GM12865 (cell line): ENCODE measurements at regions not wholly inside any gene's neighbourhood (a gene's known extent, or its start where the extent isn't known, plus 50 kb on each side); places are given as distances from the start of the nearest gene placed in this dataset.
A peak's percentile ranks its signal among the peaks of the same experiment; 100 is the strongest.

Experiments used
- DNase-seq: peaks from one replicate; pipeline ENCODE4 v3.0.0; 2010; ENCODE audit warnings: low read depth
- H3K4me3 ChIP-seq: 2 replicates; pipeline ENCODE4 v1.5.1; 2011; ENCODE audit warnings: mild to moderate bottlenecking, low read depth, low read length, control low read depth
- CTCF ChIP-seq: IDR thresholded peaks from 2 replicates; pipeline ENCODE4 v1.5.1; 2011; ENCODE audit warnings: low read length, control low read depth, low read depth, inconsistent platforms; ENCODE audit not compliant: insufficient read depth; ENCODE audit errors: missing control alignments

GRCh38 chr9:115209601-115210306, 91.8 kb upstream of the TNC start:
- DNase-seq: peak; percentile 69
- H3K4me3 ChIP-seq: no peak overlapping the region
- no peak for TF ChIP-seq CTCF

GRCh38 chr9:115210699-115211098, 92.7 kb upstream of the TNC start:
- no peak for TF ChIP-seq CTCF
- DNase-seq: no peak
- no peak overlapping the region for H3K4me3 ChIP-seq

GRCh38 chr9:115211413-115212124, 93.6 kb upstream of the TNC start:
- no peak overlapping the region for H3K4me3 ChIP-seq
- peak; percentile 79 for DNase-seq
- no peak for TF ChIP-seq CTCF

GRCh38 chr9:115212125-115212605, 94.2 kb upstream of the TNC start:
- DNase-seq: no peak
- no peak for TF ChIP-seq CTCF
- no peak overlapping the region for H3K4me3 ChIP-seq

- H3K4me3 ChIP-seq: no peak overlapping the region
- TF ChIP-seq CTCF: no peak
- DNase-seq: no peak
Measured at GRCh38 chr9:115212832-115213231, 94.9 kb upstream of the TNC start.

- TF ChIP-seq CTCF: no peak
- DNase-seq: no peak
Measured at GRCh38 chr9:115213818-115214334, 95.9 kb upstream of the TNC start.

More at GRCh38 chr9:115213818-115214334, 95.9 kb upstream of the TNC start:
- H3K4me3 ChIP-seq: no peak overlapping the region
